HEK293 (cell line): ENCODE measurements at regions not wholly inside any gene's neighbourhood (a gene's known extent, or its start where the extent isn't known, plus 50 kb on each side); places are given as distances from the start of the nearest gene placed in this dataset.

Source experiments
- CTCF ChIA-PET: fragments of 350-600 bp; formaldehyde crosslinking; extraction: SDS; loops from one replicate; lab custom pipeline; 2021; ENCODE audit warnings: antibody characterized with exemption; lab: Yijun Ruan, JAX
- POLR2A ChIA-PET: fragments of 300-600 bp; formaldehyde crosslinking; extraction: SDS; loops from one replicate; lab custom pipeline; 2020; ENCODE audit warnings: antibody characterized with exemption, inconsistent platforms; lab: Yijun Ruan, JAX
- H3K27ac ChIP-seq: fragments of 200-500 bp; sonication (Bioruptor generic); 2 replicates; pipeline ENCODE4 v1.5.1; 2014; ENCODE audit warnings: low read depth, low read length, control low read depth, inconsistent platforms; ENCODE audit errors: extremely low read depth
- H3K36me3 ChIP-seq, 2 experiments: fragments of 200-500 bp in 1 of 2; sonication (Bioruptor generic) in 1 of 2; 1 replicate in 1 of 2; 2 replicates in 1 of 2; pipeline ENCODE4 v1.5.1; 2014 to 2017; ENCODE audit warnings: inconsistent platforms in 2 of 2, low read length in 2 of 2; ENCODE audit not compliant: control insufficient read depth in 2 of 2, insufficient read depth in 1 of 2
- H3K4me1 ChIP-seq: fragments of 200-500 bp; sonication (Bioruptor generic); 2 replicates; pipeline ENCODE4 v1.5.1; 2014; ENCODE audit warnings: mild to moderate bottlenecking, low read length, inconsistent platforms; ENCODE audit not compliant: control insufficient read depth, insufficient read depth
- H3K4me3 ChIP-seq: 2 replicates; pipeline ENCODE4 v1.5.1; 2011; ENCODE audit warnings: low read depth, mild to moderate bottlenecking, control low read depth, low read length, moderate library complexity
- H3K9me3 ChIP-seq: fragments of 200-500 bp; sonication (Bioruptor generic); 2 replicates; pipeline ENCODE4 v1.5.1; 2014; ENCODE audit warnings: low read depth, low read length, inconsistent platforms; ENCODE audit not compliant: control insufficient read depth, insufficient read depth
- EGR2 ChIP-seq: fragments of 450-650 bp; formaldehyde crosslinking; IDR thresholded peaks from 2 replicates; pipeline ENCODE4 v1.5.1; 2016; ENCODE audit warnings: low read depth, missing biosample characterization, missing genetic modification characterization
- GLIS1 ChIP-seq: fragments of 450-650 bp; formaldehyde crosslinking; IDR thresholded peaks from 2 replicates; pipeline ENCODE4 v1.5.1; 2016; ENCODE audit warnings: missing biosample characterization, missing genetic modification characterization
- GLIS2 ChIP-seq: fragments of 450-650 bp; formaldehyde crosslinking; IDR thresholded peaks from 2 replicates; pipeline ENCODE4 v1.5.1; 2016; ENCODE audit warnings: missing biosample characterization, missing genetic modification characterization
- KLF7 ChIP-seq: fragments of 450-650 bp; formaldehyde crosslinking; IDR thresholded peaks from 2 replicates; pipeline ENCODE4 v1.5.1; 2016; ENCODE audit warnings: missing biosample characterization, missing genetic modification characterization, borderline replicate concordance
- OSR2 ChIP-seq: fragments of 450-650 bp; formaldehyde crosslinking; IDR thresholded peaks from 2 replicates; pipeline ENCODE4 v1.5.1; 2016; ENCODE audit warnings: missing biosample characterization, missing genetic modification characterization
- SCRT2 ChIP-seq: fragments of 450-650 bp; formaldehyde crosslinking; IDR thresholded peaks from 2 replicates; pipeline ENCODE4 v1.5.1; 2016; ENCODE audit warnings: missing biosample characterization, missing genetic modification characterization
- ZBTB20 ChIP-seq: fragments of 450-650 bp; formaldehyde crosslinking; IDR thresholded peaks from 2 replicates; pipeline ENCODE4 v1.5.1; 2016; ENCODE audit warnings: missing biosample characterization, missing genetic modification characterization
- ZFHX2 ChIP-seq: fragments of 450-650 bp; formaldehyde crosslinking; conservative IDR thresholded peaks from 2 replicates; pipeline ENCODE4 v1.5.1; 2016; ENCODE audit warnings: missing biosample characterization, missing genetic modification characterization
- ZIC2 ChIP-seq: fragments of 450-650 bp; formaldehyde crosslinking; IDR thresholded peaks from 2 replicates; pipeline ENCODE4 v1.5.1; 2016; ENCODE audit warnings: missing biosample characterization, missing genetic modification characterization
- ZNF19 ChIP-seq: fragments of 450-650 bp; formaldehyde crosslinking; IDR thresholded peaks from 2 replicates; pipeline ENCODE4; 2016; ENCODE audit warnings: missing biosample characterization, missing genetic modification characterization, low read depth
- ZNF302 ChIP-seq: fragments of 450-650 bp; formaldehyde crosslinking; IDR thresholded peaks from 2 replicates; pipeline ENCODE4 v1.5.1; 2016; ENCODE audit warnings: missing biosample characterization, missing genetic modification characterization, low read depth
- ZNF335 ChIP-seq: fragments of 450-650 bp; formaldehyde crosslinking; conservative IDR thresholded peaks from 2 replicates; pipeline ENCODE4 v1.5.1; 2016; ENCODE audit warnings: missing biosample characterization, missing genetic modification characterization
- ZNF341 ChIP-seq: fragments of 450-650 bp; formaldehyde crosslinking; IDR thresholded peaks from 2 replicates; pipeline ENCODE4; 2016; ENCODE audit warnings: low read depth, missing biosample characterization, missing genetic modification characterization
- ZNF354C ChIP-seq: fragments of 450-650 bp; formaldehyde crosslinking; IDR thresholded peaks from 2 replicates; pipeline ENCODE4 v1.5.1; 2016; ENCODE audit warnings: missing biosample characterization, missing genetic modification characterization, low read depth, borderline replicate concordance
- TF ChIP-seq, protein P1 (sequence below): fragments of 450-650 bp; formaldehyde crosslinking; IDR thresholded peaks from 2 replicates; pipeline ENCODE4 v1.5.1; 2017; ENCODE audit warnings: missing biosample characterization, missing genetic modification characterization
- TF ChIP-seq, protein P2 (sequence below): fragments of 450-650 bp; IDR thresholded peaks from 2 replicates; pipeline ENCODE4 v1.5.1; 2018; ENCODE audit warnings: missing biosample characterization, missing genetic modification characterization
- TF ChIP-seq, protein P3 (sequence below): fragments of 450-650 bp; formaldehyde crosslinking; IDR thresholded peaks from 2 replicates; pipeline ENCODE4; 2016; ENCODE audit warnings: missing biosample characterization, missing genetic modification characterization

DNA sequence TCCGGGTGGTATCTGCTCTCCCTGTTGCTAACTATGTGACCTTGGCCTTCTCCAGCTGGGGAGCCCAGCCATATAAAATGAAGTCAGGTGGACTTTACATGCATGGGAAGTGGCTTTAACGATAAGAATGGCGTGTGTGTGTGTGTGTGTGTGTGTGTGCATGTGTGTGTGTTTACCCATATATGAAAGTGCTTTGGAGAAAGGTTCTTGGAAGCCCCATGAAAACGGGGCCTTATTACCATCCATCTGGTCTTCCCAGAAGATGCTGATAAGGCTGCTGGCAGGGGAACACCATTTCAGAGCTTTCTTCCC, 94.8 kb downstream of the LRRC74A start:
- ChIA-PET POLR2A (interaction anchor here (1.2 to 2.6 kb wide), 2 partner anchors 41 to 107 kb away, joined by 8 to 9 read pairs; partner anchors contain the start of gene IRF2BPL), CTCF (interaction anchor here (0.7 to 1.8 kb wide), 6 partner anchors 9 to 149 kb away, joined by 3 to 5 read pairs (median 4); no protein-coding TSS in a partner anchor)
- Histone ChIP-seq H3K4me1 (peaks cover 43% of the 10 kb centered on the region), H3K9me3 (no peaks in the 10 kb centered on the region), H3K4me3 (no peak overlapping the region), H3K36me3 (no peaks in the 10 kb centered on the region), H3K27ac (peak overlapping the region; percentile 41; the same call in 1 of the 2 replicates)
- TF ChIP-seq, protein P1, sequence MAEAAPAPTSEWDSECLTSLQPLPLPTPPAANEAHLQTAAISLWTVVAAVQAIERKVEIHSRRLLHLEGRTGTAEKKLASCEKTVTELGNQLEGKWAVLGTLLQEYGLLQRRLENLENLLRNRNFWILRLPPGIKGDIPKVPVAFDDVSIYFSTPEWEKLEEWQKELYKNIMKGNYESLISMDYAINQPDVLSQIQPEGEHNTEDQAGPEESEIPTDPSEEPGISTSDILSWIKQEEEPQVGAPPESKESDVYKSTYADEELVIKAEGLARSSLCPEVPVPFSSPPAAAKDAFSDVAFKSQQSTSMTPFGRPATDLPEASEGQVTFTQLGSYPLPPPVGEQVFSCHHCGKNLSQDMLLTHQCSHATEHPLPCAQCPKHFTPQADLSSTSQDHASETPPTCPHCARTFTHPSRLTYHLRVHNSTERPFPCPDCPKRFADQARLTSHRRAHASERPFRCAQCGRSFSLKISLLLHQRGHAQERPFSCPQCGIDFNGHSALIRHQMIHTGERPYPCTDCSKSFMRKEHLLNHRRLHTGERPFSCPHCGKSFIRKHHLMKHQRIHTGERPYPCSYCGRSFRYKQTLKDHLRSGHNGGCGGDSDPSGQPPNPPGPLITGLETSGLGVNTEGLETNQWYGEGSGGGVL (tag by site-specific recombination), result no peak
- no peak for TF ChIP-seq SCRT2
- no peak for TF ChIP-seq ZNF302 (tag by site-specific recombination)

DNA sequence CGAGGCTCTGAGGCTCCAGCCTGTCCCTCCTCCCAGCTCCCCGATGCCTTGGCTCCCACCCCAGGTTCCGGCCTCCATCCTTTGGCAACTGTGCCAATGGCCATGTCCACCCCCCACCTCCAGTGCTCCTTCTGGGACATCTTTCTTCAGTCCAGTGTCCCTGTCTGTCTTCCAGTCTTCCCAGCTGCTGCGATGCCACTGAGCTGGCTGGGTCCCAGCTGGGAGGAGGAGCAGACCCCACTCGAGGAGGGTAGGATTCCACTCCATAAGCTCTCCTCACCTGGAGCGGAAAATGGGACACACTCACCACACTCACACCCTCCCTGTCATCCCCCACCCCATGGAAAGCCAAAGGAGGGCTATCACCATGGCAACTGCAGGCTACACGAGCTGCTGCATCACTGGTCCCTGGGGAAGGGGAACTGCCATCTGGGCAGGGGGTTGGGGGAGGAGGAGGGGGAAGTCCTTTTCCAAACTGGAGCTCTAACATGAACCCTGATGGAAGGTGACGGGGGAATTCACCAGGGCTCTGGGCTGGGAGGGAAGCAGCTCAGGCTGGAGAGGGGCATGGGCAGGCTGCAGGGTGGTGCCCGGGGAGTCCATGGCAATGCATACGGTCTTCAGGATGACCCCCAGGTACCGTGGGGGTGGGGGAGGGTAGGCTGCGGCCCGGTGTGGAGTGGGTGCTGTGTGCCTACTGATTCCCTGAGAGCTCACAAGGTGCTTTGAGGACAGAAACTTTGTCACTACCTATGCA, 94.3 kb downstream of the LRRC74A start:
- Histone ChIP-seq H3K27ac (peak overlapping the region; percentile 76), H3K9me3 (no peaks in the 10 kb centered on the region), H3K4me3 (no peak overlapping the region), H3K4me1 (peaks cover 43% of the 10 kb centered on the region), H3K36me3 (no peaks in the 10 kb centered on the region)
- TF ChIP-seq GLIS1 (tag by site-specific recombination) (0 out of 2 replicates have a peak, but pooled peaks have one; percentile 9), GLIS2 (tag by site-specific recombination) (0 out of 2 replicates have a peak, but pooled peaks have one; percentile 11), ZNF354C (tag by site-specific recombination) (no peak)
- POLR2A ChIA-PET, result interaction anchor here (1.2 to 2.6 kb wide), 2 partner anchors 42 to 108 kb away, joined by 8 to 9 read pairs; partner anchors contain the start of gene IRF2BPL
- CTCF ChIA-PET, result interaction anchor here (0.7 to 4.9 kb wide), 8 partner anchors 9 to 150 kb away, joined by 3 to 60 read pairs (median 5); no protein-coding TSS in a partner anchor

DNA sequence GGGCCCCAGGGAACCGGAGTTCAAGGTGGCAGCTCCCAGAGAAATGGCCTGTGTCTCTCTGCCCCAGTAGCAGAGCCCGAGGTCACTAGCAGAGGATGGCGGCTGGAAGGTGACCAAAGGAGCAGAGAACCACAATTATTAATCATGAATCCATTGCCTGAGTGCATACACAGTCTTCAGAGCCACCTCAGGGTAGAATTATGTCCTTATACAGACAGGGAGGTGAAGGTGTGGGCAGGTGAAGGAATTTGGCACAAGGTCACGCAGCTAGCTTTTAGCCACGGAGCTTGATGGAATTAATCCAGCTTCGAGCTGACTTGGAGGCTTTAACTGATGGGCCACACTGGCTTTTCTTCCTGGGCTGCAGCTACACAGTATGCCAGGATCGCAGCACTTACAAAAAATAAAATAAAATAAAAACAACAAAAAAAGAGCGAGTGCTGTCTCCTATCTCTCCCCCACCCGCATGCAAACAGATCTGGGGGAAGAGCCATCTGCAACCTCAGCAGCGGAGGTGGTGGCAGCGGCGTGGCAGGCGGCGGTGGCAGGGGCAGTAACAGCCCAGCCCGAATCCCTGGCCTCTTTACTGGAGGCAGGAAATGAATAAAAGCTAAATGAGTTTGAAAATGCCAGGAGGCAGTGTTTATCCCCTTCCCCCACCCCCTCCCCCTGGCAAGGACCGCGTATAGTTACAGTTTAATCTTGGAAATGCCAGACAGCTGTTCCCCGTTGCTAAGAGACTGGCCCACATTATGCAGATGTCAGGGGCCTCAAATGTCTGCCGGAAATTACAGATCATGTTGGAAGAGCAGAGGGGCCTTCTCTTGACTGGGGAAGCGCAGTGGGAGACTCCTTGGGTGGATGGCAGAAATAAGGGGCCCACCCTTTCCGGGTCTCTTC, 93.5 kb downstream of the LRRC74A start:
- Histone ChIP-seq H3K27ac (peak overlapping the region; percentile 95), H3K4me1 (peaks cover 39% of the 10 kb centered on the region), H3K36me3 (no peaks in the 10 kb centered on the region), H3K9me3 (no peaks in the 10 kb centered on the region), H3K4me3 (no peak overlapping the region)
- ChIA-PET CTCF (interaction anchor here (0.6 to 4.9 kb wide), 9 partner anchors 12 to 151 kb away, joined by 3 to 60 read pairs (median 5); no protein-coding TSS in a partner anchor), POLR2A (interaction anchor here (0.8 to 2.9 kb wide), 5 partner anchors 27 to 134 kb away, joined by 3 to 10 read pairs (median 8); partner anchors contain the start of gene IRF2BPL)
- TF ChIP-seq ZFHX2, result peak; percentile 61
- no peak for TF ChIP-seq ZIC2 (tag by site-specific recombination)
- peak; percentile 45 for TF ChIP-seq ZNF335 (tag by site-specific recombination)
- TF ChIP-seq EGR2 (tag by site-specific recombination), result peak; percentile 73
- no peak for TF ChIP-seq ZNF19 (tag by site-specific recombination)
- TF ChIP-seq ZBTB20 (tag by site-specific recombination), result peak; percentile 65; the same call in 1 of the 2 replicates
- TF ChIP-seq, protein P1 (tag by site-specific recombination), result no peak
- no peak for TF ChIP-seq KLF7 (tag by site-specific recombination)
- TF ChIP-seq OSR2 (tag by site-specific recombination), result peak; percentile 45
- TF ChIP-seq ZNF341, result peak; percentile 85
- TF ChIP-seq, protein P2, sequence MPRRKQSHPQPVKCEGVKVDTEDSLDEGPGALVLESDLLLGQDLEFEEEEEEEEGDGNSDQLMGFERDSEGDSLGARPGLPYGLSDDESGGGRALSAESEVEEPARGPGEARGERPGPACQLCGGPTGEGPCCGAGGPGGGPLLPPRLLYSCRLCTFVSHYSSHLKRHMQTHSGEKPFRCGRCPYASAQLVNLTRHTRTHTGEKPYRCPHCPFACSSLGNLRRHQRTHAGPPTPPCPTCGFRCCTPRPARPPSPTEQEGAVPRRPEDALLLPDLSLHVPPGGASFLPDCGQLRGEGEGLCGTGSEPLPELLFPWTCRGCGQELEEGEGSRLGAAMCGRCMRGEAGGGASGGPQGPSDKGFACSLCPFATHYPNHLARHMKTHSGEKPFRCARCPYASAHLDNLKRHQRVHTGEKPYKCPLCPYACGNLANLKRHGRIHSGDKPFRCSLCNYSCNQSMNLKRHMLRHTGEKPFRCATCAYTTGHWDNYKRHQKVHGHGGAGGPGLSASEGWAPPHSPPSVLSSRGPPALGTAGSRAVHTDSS (tag by site-specific recombination), result no peak
- TF ChIP-seq, protein P3, sequence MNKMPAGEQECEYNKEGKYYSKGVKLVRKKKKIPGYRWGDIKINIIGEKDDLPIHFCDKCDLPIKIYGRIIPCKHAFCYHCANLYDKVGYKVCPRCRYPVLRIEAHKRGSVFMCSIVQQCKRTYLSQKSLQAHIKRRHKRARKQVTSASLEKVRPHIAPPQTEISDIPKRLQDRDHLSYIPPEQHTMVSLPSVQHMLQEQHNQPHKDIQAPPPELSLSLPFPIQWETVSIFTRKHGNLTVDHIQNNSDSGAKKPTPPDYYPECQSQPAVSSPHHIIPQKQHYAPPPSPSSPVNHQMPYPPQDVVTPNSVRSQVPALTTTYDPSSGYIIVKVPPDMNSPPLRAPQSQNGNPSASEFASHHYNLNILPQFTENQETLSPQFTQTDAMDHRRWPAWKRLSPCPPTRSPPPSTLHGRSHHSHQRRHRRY, result no peak
